Body of pancreas (tissue), 4 donors: ENCODE measurements at regions not wholly inside any gene's neighbourhood (a gene's known extent, or its start where the extent isn't known, plus 50 kb on each side); places are given as distances from the start of the nearest gene placed in this dataset.

ENCODE experiments used
- CTCF ChIP-seq, 7 experiments: fragments of 450-650 bp in 4 of 7; fragments of 200-600 bp in 3 of 7; sonication (generic) in 3 of 7; IDR thresholded peaks; one replicate each; pipeline ENCODE4 v1.5.1; 2016 to 2019; ENCODE audit warnings: antibody characterized with exemption in 7 of 7
- POLR2A ChIP-seq, 3 donors: fragments of 450-650 bp; IDR thresholded peaks; one replicate each; pipeline ENCODE4 v1.6.1; 2016; ENCODE audit warnings: antibody characterized with exemption in 3 of 3, mild to moderate bottlenecking in 2 of 3

DNA sequence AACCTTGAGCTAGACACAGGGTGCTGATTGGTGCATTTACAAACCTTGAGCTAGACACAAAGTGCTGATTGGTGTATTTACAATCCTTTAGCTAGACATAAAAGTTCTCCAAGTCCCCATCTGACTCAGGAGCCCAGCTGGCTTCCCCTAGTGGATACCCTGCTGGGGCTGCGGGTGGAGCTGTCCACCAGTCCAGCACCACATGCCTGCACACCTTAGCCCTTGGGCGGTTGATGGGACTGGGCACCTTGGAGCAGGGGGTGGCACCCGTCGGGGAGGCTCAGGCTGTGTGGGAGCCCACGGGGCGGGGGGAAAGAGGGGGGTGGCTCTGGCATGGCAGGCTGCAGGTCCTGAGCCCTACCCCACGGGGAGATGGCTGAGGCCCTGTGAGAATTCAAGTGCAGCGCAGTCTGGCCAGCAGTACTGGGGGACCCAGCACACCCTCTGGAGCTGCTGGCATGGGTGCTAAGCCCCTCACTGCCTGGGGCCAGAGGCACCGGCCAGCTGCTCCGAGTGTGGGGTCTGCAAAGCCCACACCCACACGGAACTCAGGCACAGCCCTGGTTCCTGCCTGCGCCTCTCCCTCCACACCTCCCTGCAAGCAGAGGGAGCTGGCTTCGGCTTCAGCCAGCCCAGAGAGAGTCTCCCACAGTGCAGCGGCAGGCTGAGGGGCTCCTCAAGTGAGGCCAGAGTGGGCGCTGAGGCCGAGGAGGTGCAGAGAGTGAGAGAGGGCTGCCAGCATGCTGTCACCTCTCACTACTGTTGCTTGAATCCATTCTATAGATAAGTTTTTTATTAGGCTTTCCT lies 369.8 kb upstream of the SMIM30 start:
- TF ChIP-seq CTCF (IDR thresholded peaks at IDR 0.05), result no peak
- no peak for TF ChIP-seq POLR2A (IDR thresholded peaks at IDR 0.05)
